PC-3 (cell line): ENCODE measurements at regions not wholly inside any gene's neighbourhood (a gene's known extent, or its start where the extent isn't known, plus 50 kb on each side); places are given as distances from the start of the nearest gene placed in this dataset.
A peak's percentile ranks its signal among the peaks of the same experiment; 100 is the strongest.

Experiments used
- ATAC-seq: fragments of 200-7000 bp; cut with Tn5 transposase; 2 replicates; pipeline ENCODE4 v1.9.1; 2020; ENCODE audit warnings: mild to moderate bottlenecking, moderate library complexity
- BruUV-seq: library from RNA; stranded (reverse); fragments of 400-500 nt; replicated peaks from 2 replicates; lab custom pipeline; 2021; lab: Mats Ljungman, UMichigan
- CTCF ChIA-PET: fragments of 300-600 bp; sonication (Branson Sonifier 250); formaldehyde crosslinking; loops from one replicate; lab custom pipeline; 2022; ENCODE audit warnings: antibody characterized with exemption; lab: Charles Lee
- POLR2A ChIA-PET: fragments of 300-600 bp; sonication (Branson Sonifier 250); formaldehyde crosslinking; loops from one replicate; lab custom pipeline; 2022; ENCODE audit warnings: antibody characterized with exemption; ENCODE audit not compliant: unreplicated experiment; lab: Charles Lee
- DNase-seq: peaks from one replicate; pipeline ENCODE4 v3.0.0-alpha.2; 2015
- H2AFZ ChIP-seq: fragments of 300-600 bp; sonication (generic); 2 replicates; pipeline ENCODE4 v1.6.0; 2016; ENCODE audit warnings: antibody characterized with exemption, low read length
- H3F3A ChIP-seq: fragments of 300-600 bp; sonication (generic); one replicate; pipeline ENCODE4 v1.6.0; 2017; ENCODE audit warnings: antibody characterized with exemption, low read length, control low read depth, mild to moderate bottlenecking; ENCODE audit not compliant: unreplicated experiment
- H3K27ac ChIP-seq: fragments of 300-600 bp; sonication (generic); 2 replicates; pipeline ENCODE4 v1.5.1; 2016; ENCODE audit warnings: mild to moderate bottlenecking, low read length
- H3K27me3 ChIP-seq: fragments of 300-600 bp; sonication (generic); 2 replicates; pipeline ENCODE4 v1.6.1; 2016; ENCODE audit warnings: low read length, mixed read lengths
- H3K36me3 ChIP-seq: fragments of 300-600 bp; sonication (generic); 2 replicates; pipeline ENCODE4 v1.6.1; 2016; ENCODE audit warnings: low read depth, mixed run types, low read length, mixed read lengths
- H3K4me1 ChIP-seq: fragments of 300-600 bp; sonication (generic); 2 replicates; pipeline ENCODE4 v1.5.1; 2016; ENCODE audit warnings: low read length; ENCODE audit not compliant: insufficient read depth
- H3K4me2 ChIP-seq: fragments of 300-600 bp; sonication (generic); 2 replicates; pipeline ENCODE4 v1.6.0; 2016; ENCODE audit warnings: low read length
- H3K4me3 ChIP-seq: fragments of 300-600 bp; sonication (generic); 2 replicates; pipeline ENCODE4 v1.5.1; 2016; ENCODE audit warnings: mild to moderate bottlenecking, low read length, mixed read lengths
- H3K79me2 ChIP-seq: fragments of 300-600 bp; sonication (generic); 2 replicates; pipeline ENCODE4 v1.6.1; 2017; ENCODE audit warnings: low read length, mixed read lengths
- H3K9ac ChIP-seq: fragments of 300-600 bp; sonication (generic); 2 replicates; pipeline ENCODE4 v1.6.0; 2016; ENCODE audit warnings: mild to moderate bottlenecking, low read length
- H3K9me2 ChIP-seq: fragments of 300-600 bp; sonication (generic); replicated peaks from 2 replicates; pipeline ENCODE4 v1.6.1; 2016; ENCODE audit warnings: mixed run types, low read length, mixed read lengths
- H3K9me3 ChIP-seq: fragments of 300-600 bp; sonication (generic); 2 replicates; pipeline ENCODE4 v1.6.1; 2016; ENCODE audit warnings: low read length, mixed read lengths
- H4K20me1 ChIP-seq: fragments of 300-600 bp; sonication (generic); 2 replicates; pipeline ENCODE4 v1.6.1; 2016; ENCODE audit warnings: low read length, mixed read lengths
- CTCF ChIP-seq: fragments of 300-600 bp; sonication (generic); conservative IDR thresholded peaks from 2 replicates; pipeline ENCODE4 v1.5.1; 2017; ENCODE audit warnings: antibody characterized with exemption, low read depth, mild to moderate bottlenecking, low read length
- EZH2 ChIP-seq: fragments of 300-600 bp; sonication (generic); IDR thresholded peaks from one replicate; pipeline ENCODE4 v1.6.1; 2017; ENCODE audit warnings: antibody characterized with exemption, mild to moderate bottlenecking, low read length; ENCODE audit not compliant: unreplicated experiment
- EZH2phosphoT487 ChIP-seq: fragments of 300-600 bp; sonication (generic); IDR thresholded peaks from 2 replicates; pipeline ENCODE4 v1.6.1; 2018; ENCODE audit warnings: mild to moderate bottlenecking, antibody characterized with exemption, low read length, borderline replicate concordance
- intact Hi-C: fragments of 100-400 bp; cut with micrococcal nuclease; formaldehyde crosslinking; loops from 2 replicates; pipeline ENCODE4 v1.9.0; 2023

- H3K27me3 ChIP-seq = peaks cover 26% of the 10 kb centered on the region
- no peak overlapping the region for H3K4me3 ChIP-seq
- H3K9me2 ChIP-seq = no peaks in the 10 kb centered on the region
- no peaks in the 10 kb centered on the region for H3K9me3 ChIP-seq
- ChIA-PET CTCF (no interaction called here), POLR2A (no interaction called here)
- no peak overlapping the region for H3K9ac ChIP-seq
- H4K20me1 ChIP-seq = no peaks in the 10 kb centered on the region
- TF ChIP-seq EZH2 (no peak), EZH2phosphoT487 (no peak), CTCF (no peak)
- H3K79me2 ChIP-seq = no peaks in the 10 kb centered on the region
- no peak overlapping the region for H3K4me2 ChIP-seq
- no peaks in the 10 kb centered on the region for H3K36me3 ChIP-seq
- intact Hi-C loops = no loop called here
- no peaks in the 10 kb centered on the region for H3F3A ChIP-seq
- no peaks in the 10 kb centered on the region for H3K4me1 ChIP-seq
- no TSS peak for BruUV-seq
- H3K27ac ChIP-seq = no peak overlapping the region
- no peak for DNase-seq
- H2AFZ ChIP-seq = no peak overlapping the region
- ATAC-seq = no peak
These were observed 147.3 kb downstream of the YTHDC2 start for GRCh38 chr5:113660706-113661250.

GRCh38 chr5:113663879-113664541 lies 150.5 kb downstream of the YTHDC2 start:
- no TSS peak for BruUV-seq
- DNase-seq (peak; percentile 69), ATAC-seq (peak; percentile 38; the same call in 1 of the 2 replicates)
- Histone ChIP-seq H3F3A (no peaks in the 10 kb centered on the region), H3K4me3 (no peak overlapping the region), H3K9me3 (no peaks in the 10 kb centered on the region), H3K9me2 (no peaks in the 10 kb centered on the region), H3K36me3 (no peaks in the 10 kb centered on the region), H3K4me2 (no peak overlapping the region), H3K27me3 (peaks cover 37% of the 10 kb centered on the region), H4K20me1 (no peaks in the 10 kb centered on the region), H3K9ac (no peak overlapping the region), H3K4me1 (no peaks in the 10 kb centered on the region), H3K27ac (no peak overlapping the region), H2AFZ (no peak overlapping the region), H3K79me2 (no peaks in the 10 kb centered on the region)
- peak; percentile 68 for TF ChIP-seq CTCF
- TF ChIP-seq EZH2 = no peak
- ChIA-PET POLR2A (no interaction called here), CTCF (interaction anchor here (0.7 kb wide), 1 partner anchor 52 kb away, joined by 3 read pairs; no protein-coding TSS in a partner anchor)
- intact Hi-C loops = no loop called here

GRCh38 chr5:113673041-113673440 lies 159.5 kb downstream of the YTHDC2 start:
- Histone ChIP-seq H4K20me1 (no peaks in the 10 kb centered on the region), H3K27ac (no peak overlapping the region), H3K27me3 (peaks cover 7% of the 10 kb centered on the region; the same call in 1 of the 2 replicates), H3K4me2 (no peak overlapping the region), H3K9me2 (no peaks in the 10 kb centered on the region), H2AFZ (no peak overlapping the region), H3K9ac (no peak overlapping the region), H3F3A (no peaks in the 10 kb centered on the region), H3K4me3 (no peak overlapping the region), H3K4me1 (no peaks in the 10 kb centered on the region), H3K79me2 (no peaks in the 10 kb centered on the region), H3K36me3 (no peaks in the 10 kb centered on the region), H3K9me3 (no peaks in the 10 kb centered on the region)
- TF ChIP-seq EZH2 (no peak), EZH2phosphoT487 (no peak), CTCF (no peak)
- DNase-seq (no peak), ATAC-seq (no peak)
- ChIA-PET POLR2A (no interaction called here), CTCF (no interaction called here)
- no TSS peak for BruUV-seq
- intact Hi-C loops = no loop called here
